ENCODE measurements at regions not wholly inside any gene's neighbourhood (a gene's known extent, or its start where the extent isn't known, plus 50 kb on each side); places are given as distances from the start of the nearest gene placed in this dataset.

- Histone ChIP-seq H3K9me3 (replicated peaks in 1 of 2; ENCODE audit: control insufficient read depth in 2 of 2, insufficient read depth in 1 of 2, low read depth in 1 of 2, low read length in 2 of 2) (no peaks in the 10 kb centered on the region), H2BK120ac (ENCODE audit: low read depth, low read length) (no peak overlapping the region), H3K4me2 (ENCODE audit: insufficient read depth, low read length, poor library complexity, severe bottlenecking) (no peak overlapping the region), H3K36me3 (replicated peaks in 1 of 2; ENCODE audit: control insufficient read depth in 2 of 2, insufficient read depth in 2 of 2, low read length in 2 of 2) (no peaks in the 10 kb centered on the region), H3K27me3 (ENCODE audit: control insufficient read depth in 3 of 3, insufficient read depth in 3 of 3, low read depth in 1 of 3, low read length in 3 of 3) (no peaks in the 10 kb centered on the region), H3K9ac (ENCODE audit: low read depth, low read length, poor library complexity) (no peak overlapping the region), H2AFZ (ENCODE audit: low read length) (no peak overlapping the region), H3K27ac (replicated peaks; ENCODE audit: low read length) (no peak overlapping the region), H2BK12ac (ENCODE audit: low read length) (no peak overlapping the region), H4K91ac (ENCODE audit: low read depth, low read length, poor library complexity) (no peak overlapping the region), H3K4me3 (ENCODE audit: low read length in 2 of 2) (no peak overlapping the region), H3K4ac (ENCODE audit: low read length) (no peak overlapping the region), H2BK15ac (ENCODE audit: low read length) (no peak overlapping the region), H2BK5ac (ENCODE audit: low read length) (no peak overlapping the region), H4K8ac (ENCODE audit: low read depth, low read length) (no peak overlapping the region), H3K18ac (ENCODE audit: low read length) (no peak overlapping the region), H3K23ac (ENCODE audit: low read depth, low read length, poor library complexity) (no peak overlapping the region), H3K14ac (ENCODE audit: low read length) (no peak overlapping the region), H3K4me1 (ENCODE audit: control insufficient read depth in 2 of 2, insufficient read depth in 1 of 2, low read depth in 1 of 2, low read length in 2 of 2) (no peaks in the 10 kb centered on the region), H3K79me1 (ENCODE audit: low read depth, low read length) (no peaks in the 10 kb centered on the region), H2AK5ac (ENCODE audit: low read depth, low read length) (no peak overlapping the region)
- no CpG with 5 or more reads among the region's 1 CpG for WGBS, 2 donors (ENCODE audit: extremely low coverage in 2 of 2, insufficient read length in 2 of 2, insufficient replicate concordance in 1 of 2)
- DNase-seq (ENCODE audit: low spot score) = no peak
Measured at GRCh38 chr10:56805022-56805421, 444.0 kb upstream of the ZWINT start.

- Histone ChIP-seq H2BK12ac (ENCODE audit: low read length) (no peak overlapping the region), H3K4ac (ENCODE audit: low read length) (no peak overlapping the region), H3K9me3 (replicated peaks in 1 of 2; ENCODE audit: control insufficient read depth in 2 of 2, insufficient read depth in 1 of 2, low read depth in 1 of 2, low read length in 2 of 2) (no peaks in the 10 kb centered on the region), H3K14ac (ENCODE audit: low read length) (no peak overlapping the region), H3K36me3 (replicated peaks in 1 of 2; ENCODE audit: control insufficient read depth in 2 of 2, insufficient read depth in 2 of 2, low read length in 2 of 2) (no peaks in the 10 kb centered on the region), H3K4me3 (ENCODE audit: low read length in 2 of 2) (no peak overlapping the region), H4K91ac (ENCODE audit: low read depth, low read length, poor library complexity) (no peak overlapping the region), H2BK5ac (ENCODE audit: low read length) (no peak overlapping the region), H3K79me1 (ENCODE audit: low read depth, low read length) (no peaks in the 10 kb centered on the region), H2BK120ac (ENCODE audit: low read depth, low read length) (no peak overlapping the region), H3K4me2 (ENCODE audit: insufficient read depth, low read length, poor library complexity, severe bottlenecking) (no peak overlapping the region), H3K27me3 (ENCODE audit: control insufficient read depth in 3 of 3, insufficient read depth in 3 of 3, low read depth in 1 of 3, low read length in 3 of 3) (no peaks in the 10 kb centered on the region), H2BK15ac (ENCODE audit: low read length) (no peak overlapping the region), H3K23ac (ENCODE audit: low read depth, low read length, poor library complexity) (no peak overlapping the region), H3K27ac (replicated peaks; ENCODE audit: low read length) (no peak overlapping the region), H4K8ac (ENCODE audit: low read depth, low read length) (no peak overlapping the region), H2AFZ (ENCODE audit: low read length) (no peak overlapping the region), H3K18ac (ENCODE audit: low read length) (no peak overlapping the region), H2AK5ac (ENCODE audit: low read depth, low read length) (no peak overlapping the region), H3K4me1 (ENCODE audit: control insufficient read depth in 2 of 2, insufficient read depth in 1 of 2, low read depth in 1 of 2, low read length in 2 of 2) (no peaks in the 10 kb centered on the region), H3K9ac (ENCODE audit: low read depth, low read length, poor library complexity) (no peak overlapping the region)
- no CpG with 5 or more reads among the region's 3 CpGs for WGBS, 2 donors (ENCODE audit: extremely low coverage in 2 of 2, insufficient read length in 2 of 2, insufficient replicate concordance in 1 of 2)
- DNase-seq (ENCODE audit: low spot score) = no peak
Measured at GRCh38 chr10:56785292-56785691, 424.2 kb upstream of the ZWINT start.

- Histone ChIP-seq H3K4me3 (ENCODE audit: low read length in 2 of 2) (no peak overlapping the region), H2AK5ac (ENCODE audit: low read depth, low read length) (no peak overlapping the region), H2BK12ac (ENCODE audit: low read length) (no peak overlapping the region), H3K36me3 (replicated peaks in 1 of 2; ENCODE audit: control insufficient read depth in 2 of 2, insufficient read depth in 2 of 2, low read length in 2 of 2) (no peaks in the 10 kb centered on the region), H2BK5ac (ENCODE audit: low read length) (no peak overlapping the region), H3K27ac (replicated peaks; ENCODE audit: low read length) (no peak overlapping the region), H2AFZ (ENCODE audit: low read length) (no peak overlapping the region), H4K91ac (ENCODE audit: low read depth, low read length, poor library complexity) (no peak overlapping the region), H4K8ac (ENCODE audit: low read depth, low read length) (no peak overlapping the region), H3K4ac (ENCODE audit: low read length) (no peak overlapping the region), H3K9me3 (replicated peaks in 1 of 2; ENCODE audit: control insufficient read depth in 2 of 2, insufficient read depth in 1 of 2, low read depth in 1 of 2, low read length in 2 of 2) (no peaks in the 10 kb centered on the region), H2BK15ac (ENCODE audit: low read length) (no peak overlapping the region), H3K79me1 (ENCODE audit: low read depth, low read length) (no peaks in the 10 kb centered on the region), H3K4me2 (ENCODE audit: insufficient read depth, low read length, poor library complexity, severe bottlenecking) (no peak overlapping the region), H3K4me1 (ENCODE audit: control insufficient read depth in 2 of 2, insufficient read depth in 1 of 2, low read depth in 1 of 2, low read length in 2 of 2) (no peaks in the 10 kb centered on the region), H3K14ac (ENCODE audit: low read length) (no peak overlapping the region), H2BK120ac (ENCODE audit: low read depth, low read length) (no peak overlapping the region), H3K23ac (ENCODE audit: low read depth, low read length, poor library complexity) (no peak overlapping the region), H3K27me3 (ENCODE audit: control insufficient read depth in 3 of 3, insufficient read depth in 3 of 3, low read depth in 1 of 3, low read length in 3 of 3) (no peaks in the 10 kb centered on the region), H3K18ac (ENCODE audit: low read length) (no peak overlapping the region), H3K9ac (ENCODE audit: low read depth, low read length, poor library complexity) (no peak overlapping the region)
- no peak for DNase-seq (ENCODE audit: low spot score)
- no CpG with 5 or more reads among the region's 4 CpGs for WGBS, 2 donors (ENCODE audit: extremely low coverage in 2 of 2, insufficient read length in 2 of 2, insufficient replicate concordance in 1 of 2)
Measured at GRCh38 chr10:56782503-56782902, 421.4 kb upstream of the ZWINT start.

- Histone ChIP-seq H3K4me1 (ENCODE audit: control insufficient read depth in 2 of 2, insufficient read depth in 1 of 2, low read depth in 1 of 2, low read length in 2 of 2) (no peaks in the 10 kb centered on the region), H4K91ac (ENCODE audit: low read depth, low read length, poor library complexity) (no peak overlapping the region), H3K4ac (ENCODE audit: low read length) (no peak overlapping the region), H2BK5ac (ENCODE audit: low read length) (no peak overlapping the region), H3K4me3 (ENCODE audit: low read length in 2 of 2) (no peak overlapping the region), H3K9ac (ENCODE audit: low read depth, low read length, poor library complexity) (no peak overlapping the region), H2BK120ac (ENCODE audit: low read depth, low read length) (no peak overlapping the region), H3K79me1 (ENCODE audit: low read depth, low read length) (no peaks in the 10 kb centered on the region), H3K9me3 (replicated peaks in 1 of 2; ENCODE audit: control insufficient read depth in 2 of 2, insufficient read depth in 1 of 2, low read depth in 1 of 2, low read length in 2 of 2) (no peaks in the 10 kb centered on the region), H2AK5ac (ENCODE audit: low read depth, low read length) (no peak overlapping the region), H3K36me3 (replicated peaks in 1 of 2; ENCODE audit: control insufficient read depth in 2 of 2, insufficient read depth in 2 of 2, low read length in 2 of 2) (no peaks in the 10 kb centered on the region), H4K8ac (ENCODE audit: low read depth, low read length) (no peak overlapping the region), H2BK15ac (ENCODE audit: low read length) (no peak overlapping the region), H3K27me3 (ENCODE audit: control insufficient read depth in 3 of 3, insufficient read depth in 3 of 3, low read depth in 1 of 3, low read length in 3 of 3) (no peaks in the 10 kb centered on the region), H2AFZ (ENCODE audit: low read length) (no peak overlapping the region), H2BK12ac (ENCODE audit: low read length) (no peak overlapping the region), H3K18ac (ENCODE audit: low read length) (no peak overlapping the region), H3K23ac (ENCODE audit: low read depth, low read length, poor library complexity) (no peak overlapping the region), H3K14ac (ENCODE audit: low read length) (no peak overlapping the region), H3K27ac (replicated peaks; ENCODE audit: low read length) (no peak overlapping the region), H3K4me2 (ENCODE audit: insufficient read depth, low read length, poor library complexity, severe bottlenecking) (no peak overlapping the region)
- WGBS, 2 donors (ENCODE audit: extremely low coverage in 2 of 2, insufficient read length in 2 of 2, insufficient replicate concordance in 1 of 2) = no CpG with 5 or more reads among the region's 1 CpG
- DNase-seq (ENCODE audit: low spot score) = no peak
Measured at GRCh38 chr10:56771343-56771742, 410.3 kb upstream of the ZWINT start.
